ENCODE measurements at regions not wholly inside any gene's neighbourhood (a gene's known extent, or its start where the extent isn't known, plus 50 kb on each side); places are given as distances from the start of the nearest gene placed in this dataset.

GRCh38 chr11:127521413-127521812 is 520.8 kb upstream of the KIRREL3 start:
- TF ChIP-seq POLR2A (IDR thresholded peaks at IDR 0.05) (no peak), CTCF (IDR thresholded peaks at IDR 0.05) (no peak)
- Histone ChIP-seq H3K4me1 (no peaks in the 10 kb centered on the region), H3K27me3 (no peaks in the 10 kb centered on the region), H3K9me3 (no peaks in the 10 kb centered on the region), H3K27ac (no peak overlapping the region), H3K4me3 (no peak overlapping the region), H3K36me3 (no peaks in the 10 kb centered on the region)
- DNase-seq: no peak
- WGBS, 2 donors: 48 to 49% methylated on average over 2 of the region's 2 CpGs
- intact Hi-C loops (cut with DNase I): no loop called here

DNA sequence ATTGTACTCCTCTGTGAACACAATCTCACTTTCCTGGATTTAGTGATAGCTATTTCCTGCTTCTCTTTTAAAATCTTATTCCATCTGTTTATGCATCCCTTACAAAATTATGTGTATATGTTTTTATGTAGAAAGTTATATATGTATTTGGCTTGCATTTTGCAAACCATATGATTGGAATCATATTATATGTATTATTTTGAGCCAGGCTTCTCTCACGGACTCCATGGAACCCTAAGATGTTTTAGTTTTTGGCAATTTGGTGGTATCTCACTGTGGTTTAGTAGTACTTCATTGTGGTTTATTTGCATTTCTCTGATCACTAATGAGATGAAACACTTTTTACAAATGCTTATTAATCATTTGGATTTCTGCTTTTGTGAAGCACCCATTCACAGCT is 507.3 kb upstream of the KIRREL3 start:
- H3K9me3 ChIP-seq: no peaks in the 10 kb centered on the region
- H3K4me3 ChIP-seq: no peak overlapping the region
- intact Hi-C loops (cut with DNase I): no loop called here
- no peaks in the 10 kb centered on the region for H3K36me3 ChIP-seq
- no peak for DNase-seq
- WGBS, 2 donors: 71% methylated on average over 1 of the region's 1 CpG
- TF ChIP-seq POLR2A (IDR thresholded peaks at IDR 0.05) (no peak), CTCF (IDR thresholded peaks at IDR 0.05) (no peak)
- H3K27me3 ChIP-seq: no peaks in the 10 kb centered on the region
- no peak overlapping the region for H3K27ac ChIP-seq
- H3K4me1 ChIP-seq: no peaks in the 10 kb centered on the region

GRCh38 chr11:127506647-127507046 is 506.1 kb upstream of the KIRREL3 start:
- Histone ChIP-seq H3K27me3 (no peaks in the 10 kb centered on the region), H3K9me3 (no peaks in the 10 kb centered on the region), H3K36me3 (no peaks in the 10 kb centered on the region), H3K4me1 (no peaks in the 10 kb centered on the region), H3K27ac (no peak overlapping the region), H3K4me3 (no peak overlapping the region)
- TF ChIP-seq POLR2A (IDR thresholded peaks at IDR 0.05): no peak
- no peak for TF ChIP-seq CTCF (IDR thresholded peaks at IDR 0.05)
- intact Hi-C loops (cut with DNase I): no loop called here
- no peak for DNase-seq

GRCh38 chr11:127506126-127506525 is 505.6 kb upstream of the KIRREL3 start:
- H3K27ac ChIP-seq: no peak overlapping the region
- no peak overlapping the region for H3K4me3 ChIP-seq
- H3K4me1 ChIP-seq: no peaks in the 10 kb centered on the region
- 27 to 32% methylated on average over 2 of the region's 2 CpGs for whole genome bisulfite sequencing, 2 donors
- intact Hi-C loops (cut with DNase I): no loop called here
- H3K36me3 ChIP-seq: no peaks in the 10 kb centered on the region
- H3K9me3 ChIP-seq: peaks cover 0 to 2% (median 0%) of the 10 kb centered on the region in 3 donors
- DNase-seq: no peak
- H3K27me3 ChIP-seq: no peaks in the 10 kb centered on the region
- TF ChIP-seq CTCF (IDR thresholded peaks at IDR 0.05) (no peak), POLR2A (IDR thresholded peaks at IDR 0.05) (no peak)

DNA sequence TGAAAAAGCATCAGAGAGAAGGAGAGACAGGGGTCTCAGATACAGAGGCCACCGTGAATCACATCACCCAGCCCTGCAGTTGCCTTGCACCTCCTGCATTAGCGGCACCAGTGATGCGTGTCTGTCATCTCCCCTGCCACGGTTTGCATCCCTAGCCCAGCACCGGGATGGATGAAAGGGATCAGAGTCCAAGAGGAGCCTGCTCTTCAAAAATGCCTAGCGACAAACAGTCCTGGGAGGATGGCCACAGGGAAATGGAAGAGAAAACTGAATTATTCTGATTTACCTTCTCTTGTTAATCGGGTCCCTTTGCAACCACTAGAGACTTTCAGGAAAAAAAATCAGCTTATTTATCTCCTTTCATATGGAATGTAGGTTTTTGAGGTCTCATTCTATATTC is 495.6 kb upstream of the KIRREL3 start:
- Histone ChIP-seq H3K9me3 (peaks cover 0 to 11% (median 4%) of the 10 kb centered on the region in 3 donors), H3K27me3 (no peaks in the 10 kb centered on the region), H3K27ac (no peak overlapping the region), H3K36me3 (no peaks in the 10 kb centered on the region), H3K4me1 (no peaks in the 10 kb centered on the region), H3K4me3 (no peak overlapping the region)
- WGBS, 2 donors: 74 to 83% methylated on average over 7 of the region's 7 CpGs
- intact Hi-C loops (cut with DNase I): no loop called here
- DNase-seq: no peak
- TF ChIP-seq CTCF (IDR thresholded peaks at IDR 0.05) (no peak), POLR2A (IDR thresholded peaks at IDR 0.05) (no peak)
